ENCODE measurements at regions not wholly inside any gene's neighbourhood (a gene's known extent, or its start where the extent isn't known, plus 50 kb on each side); places are given as distances from the start of the nearest gene placed in this dataset.

DNA sequence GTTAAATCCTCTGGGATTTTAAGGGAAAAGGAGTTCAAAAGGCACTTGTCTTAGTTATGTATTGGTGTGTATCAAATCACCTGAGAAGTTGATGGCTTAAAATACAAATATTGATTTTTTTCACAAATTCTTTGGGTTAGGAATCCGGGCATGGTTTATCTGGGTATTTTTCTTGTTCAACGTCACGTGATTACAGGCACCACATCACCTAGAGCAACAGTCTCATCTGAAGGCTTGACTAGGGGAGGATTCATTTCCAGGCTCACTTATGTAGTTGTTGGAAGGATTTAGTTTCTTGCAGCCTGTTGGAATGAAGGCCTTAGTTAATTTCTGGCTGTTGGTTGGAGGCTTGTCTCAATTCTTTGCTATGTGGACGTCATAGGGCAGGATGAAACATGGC, 326.1 kb downstream of the STIM2 start:
- TF ChIP-seq GATA2 (IDR thresholded peaks at IDR 0.05; ENCODE audit: low read depth, low read length) (no peak), GATA3 (IDR thresholded peaks at IDR 0.05; ENCODE audit: low read depth, low read length) (no peak)

DNA sequence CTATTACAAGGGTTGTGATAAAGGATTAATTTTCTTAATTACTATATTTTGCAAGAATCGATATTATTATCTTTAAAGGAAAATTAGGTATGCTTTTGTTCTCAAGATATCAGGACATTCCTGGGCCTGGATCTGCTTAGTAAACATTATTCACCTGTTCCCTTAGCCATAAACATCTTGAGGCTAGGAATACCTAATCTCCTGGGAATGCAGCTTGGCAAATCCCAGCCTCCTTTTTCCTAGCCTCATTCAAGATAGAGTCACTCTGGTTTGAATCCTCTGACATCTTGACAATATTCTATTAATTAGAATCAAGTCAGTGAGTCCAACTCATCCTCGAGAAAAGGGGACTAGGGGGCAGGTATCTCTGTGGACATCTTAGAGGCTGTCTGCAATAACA, 327.1 kb downstream of the STIM2 start:
- TF ChIP-seq GATA2 (IDR thresholded peaks at IDR 0.05; ENCODE audit: low read depth, low read length) (no peak), GATA3 (IDR thresholded peaks at IDR 0.05; ENCODE audit: low read depth, low read length) (no peak)

DNA sequence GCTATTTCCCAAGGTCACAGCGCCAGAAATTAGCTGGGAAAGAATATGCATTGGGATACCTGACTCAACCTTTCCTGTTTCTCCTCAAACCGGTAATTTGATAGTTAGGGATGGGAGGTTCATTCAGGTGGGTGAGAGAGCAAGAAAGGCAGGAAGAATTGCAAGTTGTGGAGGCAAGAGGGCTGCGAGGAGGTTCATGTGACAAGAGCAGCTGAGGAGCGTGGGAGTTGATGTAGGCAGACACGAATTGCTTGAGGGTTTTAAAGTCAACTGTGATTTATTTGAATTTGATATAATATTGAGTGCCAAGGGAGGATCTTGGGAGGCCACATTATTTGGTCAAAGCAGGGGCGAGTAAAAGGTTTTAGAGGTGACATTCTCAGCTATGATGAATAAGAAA, 329.0 kb downstream of the STIM2 start:
- TF ChIP-seq GATA3 (IDR thresholded peaks at IDR 0.05; ENCODE audit: low read depth, low read length) (no peak), GATA2 (IDR thresholded peaks at IDR 0.05; ENCODE audit: low read depth, low read length) (no peak)

DNA sequence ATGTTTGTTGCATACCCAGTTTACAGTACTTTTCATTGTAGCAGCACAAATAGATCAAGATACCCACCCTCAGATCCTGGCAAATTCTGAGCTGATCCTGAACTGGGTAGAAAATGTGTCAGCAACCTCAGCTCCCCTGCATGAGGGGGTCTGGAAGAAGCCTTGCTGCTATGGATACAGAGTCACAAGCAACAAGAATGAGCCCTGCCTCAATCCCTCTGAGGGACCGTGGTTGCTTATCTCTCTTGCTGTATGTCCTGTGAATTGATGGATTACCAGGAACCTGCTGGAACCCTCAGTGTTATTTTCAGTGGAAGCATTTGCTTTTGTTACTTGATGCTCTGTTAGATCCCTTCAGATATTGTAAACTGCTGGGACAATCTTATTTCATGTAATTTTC, 331.0 kb downstream of the STIM2 start:
- TF ChIP-seq GATA3 (IDR thresholded peaks at IDR 0.05; ENCODE audit: low read depth, low read length): no peak
- no peak for TF ChIP-seq GATA2 (IDR thresholded peaks at IDR 0.05; ENCODE audit: low read depth, low read length)

DNA sequence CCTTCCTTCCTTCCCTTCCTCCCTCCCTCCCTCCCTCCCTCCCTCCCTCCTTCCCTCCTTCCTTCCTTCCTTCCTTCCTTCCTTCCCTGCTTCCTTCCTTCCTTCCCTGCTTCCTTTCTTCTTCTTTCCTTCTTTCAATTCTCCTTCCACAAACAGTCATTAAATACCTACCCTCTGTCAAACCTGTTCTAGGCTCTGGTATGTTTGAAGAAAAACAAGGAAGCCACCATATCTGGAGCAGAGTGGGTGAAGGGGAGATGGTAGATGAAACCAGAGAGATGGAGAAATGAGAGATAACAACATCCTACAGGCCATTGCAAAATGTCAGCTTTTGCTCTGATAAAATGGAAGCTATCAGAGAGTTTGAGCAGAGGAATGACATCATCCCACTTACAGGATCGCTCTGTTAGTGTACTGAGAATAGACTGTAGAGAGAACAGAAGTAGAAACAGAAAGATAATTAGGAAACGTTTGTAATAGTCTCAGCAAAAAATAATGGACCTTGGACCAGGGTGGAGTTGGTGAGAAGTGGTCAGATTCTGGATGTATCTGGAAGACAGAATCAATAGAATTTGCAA, 334.0 kb downstream of the STIM2 start:
- TF ChIP-seq GATA3 (IDR thresholded peaks at IDR 0.05; ENCODE audit: low read depth, low read length): no peak
- TF ChIP-seq GATA2 (IDR thresholded peaks at IDR 0.05; ENCODE audit: low read depth, low read length): no peak

DNA sequence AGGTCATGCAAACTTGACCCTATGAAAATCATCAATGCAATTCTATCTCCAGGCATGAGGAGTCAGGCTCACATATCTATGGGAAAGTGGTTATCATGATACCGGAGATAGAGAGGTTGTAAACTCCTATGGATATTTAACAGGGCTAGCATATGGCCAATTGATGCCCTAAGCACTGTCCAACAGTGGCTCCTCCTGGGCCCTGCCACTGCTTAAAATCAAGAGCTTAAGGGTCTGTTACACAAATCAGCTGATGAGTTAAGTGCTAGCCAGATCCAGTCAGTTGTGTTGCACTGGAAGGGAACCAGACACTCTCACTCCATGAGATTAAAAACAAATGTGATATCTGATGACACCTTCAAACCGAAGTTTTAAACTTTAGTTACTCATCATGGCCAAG, 337.6 kb downstream of the STIM2 start:
- TF ChIP-seq GATA3 (IDR thresholded peaks at IDR 0.05; ENCODE audit: low read depth, low read length) (no peak), GATA2 (IDR thresholded peaks at IDR 0.05; ENCODE audit: low read depth, low read length) (no peak)

DNA sequence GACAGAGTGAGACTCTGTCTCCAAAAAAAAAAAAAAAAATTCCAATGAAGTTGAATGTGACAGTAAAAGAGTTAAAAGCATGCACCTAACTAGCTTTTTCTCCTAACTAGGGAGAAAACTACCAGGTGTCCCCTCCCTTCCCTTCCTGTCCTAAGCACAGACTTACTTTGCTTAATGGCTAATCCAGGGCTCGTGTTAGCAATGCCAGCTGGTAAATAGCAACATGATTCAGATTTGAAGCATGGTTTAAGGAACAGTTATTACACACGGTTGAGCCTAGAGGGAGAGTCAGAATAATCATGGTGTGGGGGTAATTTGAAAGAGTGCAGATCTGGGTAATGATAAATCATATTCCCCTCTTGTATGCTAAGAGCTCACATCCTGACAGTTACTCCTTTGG, 338.3 kb downstream of the STIM2 start:
- TF ChIP-seq GATA3 (IDR thresholded peaks at IDR 0.05; ENCODE audit: low read depth, low read length) (no peak), GATA2 (IDR thresholded peaks at IDR 0.05; ENCODE audit: low read depth, low read length) (no peak)

DNA sequence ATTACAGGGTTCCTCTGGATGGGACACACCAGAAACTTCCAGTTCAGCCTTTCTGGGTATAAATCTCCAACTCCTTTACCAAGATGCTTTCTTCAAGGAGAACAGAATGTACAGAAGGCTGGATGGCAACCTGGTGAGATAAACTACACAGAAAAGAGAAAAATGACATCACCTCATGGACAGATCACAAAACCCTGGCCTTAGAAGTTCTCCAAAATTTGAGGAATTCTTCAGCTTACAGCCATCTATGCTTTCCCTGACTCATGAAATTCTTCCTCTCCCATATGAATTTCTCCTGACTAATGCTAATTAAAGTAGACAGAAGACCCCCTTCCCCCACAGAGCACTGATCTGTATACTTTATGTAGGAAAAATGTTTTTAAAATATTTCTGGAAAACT, 345.4 kb downstream of the STIM2 start:
- TF ChIP-seq GATA2 (IDR thresholded peaks at IDR 0.05; ENCODE audit: low read depth, low read length) (no peak), GATA3 (IDR thresholded peaks at IDR 0.05; ENCODE audit: low read depth, low read length) (no peak)

DNA sequence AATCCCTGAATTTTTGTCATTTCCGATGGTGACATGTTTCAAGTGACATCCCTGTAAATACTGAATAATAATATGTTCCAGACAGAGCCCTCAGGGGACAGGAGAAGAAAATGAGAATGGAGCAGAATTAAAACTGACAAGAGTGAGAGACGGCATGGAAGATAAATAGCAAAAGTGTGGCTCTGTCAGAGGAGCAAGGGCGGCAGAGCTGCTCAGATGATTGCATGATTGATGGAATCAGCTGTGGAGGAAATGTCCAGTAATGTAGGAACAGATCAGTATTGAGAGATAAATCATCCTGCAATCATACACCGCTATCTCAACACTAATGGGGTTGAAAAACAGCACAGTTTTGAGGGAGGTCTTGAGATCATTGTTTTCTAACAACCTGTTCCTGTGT, 350.3 kb downstream of the STIM2 start:
- TF ChIP-seq GATA2 (IDR thresholded peaks at IDR 0.05; ENCODE audit: low read depth, low read length): no peak
- no peak for TF ChIP-seq GATA3 (IDR thresholded peaks at IDR 0.05; ENCODE audit: low read depth, low read length)

DNA sequence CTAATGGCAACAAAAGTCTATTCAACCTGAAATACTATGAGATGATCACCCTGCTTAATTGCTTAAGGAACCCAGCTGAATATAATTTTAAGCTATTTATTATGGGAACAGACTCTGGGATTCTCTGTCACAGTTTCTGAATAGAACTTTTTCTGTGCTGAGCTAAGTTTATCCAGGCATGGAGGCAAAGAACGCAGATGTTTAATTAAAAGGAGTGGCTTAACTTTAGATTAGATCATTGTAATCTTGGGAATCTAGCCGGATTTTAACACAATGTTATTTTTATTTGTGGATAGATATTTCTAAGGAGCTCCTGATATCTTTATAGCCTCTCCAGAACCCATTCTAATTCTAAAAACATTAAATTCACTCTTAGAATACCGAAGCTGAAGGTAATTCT, 353.4 kb downstream of the STIM2 start:
- TF ChIP-seq GATA3 (IDR thresholded peaks at IDR 0.05; ENCODE audit: low read depth, low read length) (no peak), GATA2 (IDR thresholded peaks at IDR 0.05; ENCODE audit: low read depth, low read length) (no peak)

DNA sequence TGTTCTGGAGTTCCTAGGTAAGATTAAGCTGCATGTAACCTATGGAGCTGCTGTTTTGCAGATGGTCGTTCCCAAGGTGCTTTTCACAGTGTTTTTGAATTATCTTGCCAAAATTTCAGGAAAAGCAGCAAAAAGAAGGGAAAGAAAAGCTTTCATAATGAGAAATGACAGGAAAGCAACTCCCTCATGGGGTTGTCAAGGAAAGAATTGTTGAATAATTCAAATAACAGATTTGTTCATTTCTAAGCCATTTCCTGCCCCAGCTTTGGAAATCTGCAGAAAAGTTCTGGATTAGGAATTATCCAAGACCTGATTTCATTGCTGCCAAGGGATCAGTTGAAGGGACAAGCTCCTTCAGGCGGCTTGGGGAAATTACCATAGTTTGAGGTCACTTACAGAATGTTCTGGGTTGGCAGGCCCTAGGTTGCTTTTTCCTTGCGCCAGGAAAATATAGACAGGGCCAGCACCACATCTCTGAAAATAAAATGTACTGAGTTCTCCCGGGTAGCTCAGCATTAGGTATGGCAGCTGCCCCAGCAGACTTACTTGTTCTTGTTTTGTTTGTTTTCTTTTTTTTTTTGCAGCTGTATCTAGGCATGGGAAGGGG, 354.7 kb downstream of the STIM2 start:
- no peak for TF ChIP-seq GATA2 (IDR thresholded peaks at IDR 0.05; ENCODE audit: low read depth, low read length)
- no peak for TF ChIP-seq GATA3 (IDR thresholded peaks at IDR 0.05; ENCODE audit: low read depth, low read length)

DNA sequence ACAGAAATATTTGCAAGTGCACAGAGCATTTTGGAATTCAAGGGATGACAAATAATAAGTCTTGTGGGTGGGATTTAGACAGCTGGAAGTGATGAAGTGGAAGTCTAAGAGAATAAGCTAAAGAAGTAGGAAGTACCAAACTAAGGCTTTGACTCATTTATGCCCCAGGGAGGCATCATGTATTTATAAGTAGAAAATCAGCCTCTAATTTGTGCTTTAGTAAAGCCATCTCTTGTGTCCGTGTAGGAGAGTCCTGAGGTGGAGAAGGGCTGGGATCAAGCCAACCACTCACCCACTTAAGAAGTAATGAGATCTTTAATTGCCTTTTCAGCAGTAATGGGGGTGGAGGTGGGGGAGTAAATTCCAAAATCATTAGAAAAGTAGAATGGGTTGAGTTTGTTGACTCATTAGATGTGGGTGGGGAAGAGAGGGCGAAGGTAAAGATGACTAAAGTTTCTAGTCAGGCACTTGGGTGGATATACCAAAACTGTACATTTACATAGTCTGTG, 356.7 kb downstream of the STIM2 start:
- TF ChIP-seq GATA3 (IDR thresholded peaks at IDR 0.05; ENCODE audit: low read depth, low read length) (no peak), GATA2 (IDR thresholded peaks at IDR 0.05; ENCODE audit: low read depth, low read length) (no peak)

DNA sequence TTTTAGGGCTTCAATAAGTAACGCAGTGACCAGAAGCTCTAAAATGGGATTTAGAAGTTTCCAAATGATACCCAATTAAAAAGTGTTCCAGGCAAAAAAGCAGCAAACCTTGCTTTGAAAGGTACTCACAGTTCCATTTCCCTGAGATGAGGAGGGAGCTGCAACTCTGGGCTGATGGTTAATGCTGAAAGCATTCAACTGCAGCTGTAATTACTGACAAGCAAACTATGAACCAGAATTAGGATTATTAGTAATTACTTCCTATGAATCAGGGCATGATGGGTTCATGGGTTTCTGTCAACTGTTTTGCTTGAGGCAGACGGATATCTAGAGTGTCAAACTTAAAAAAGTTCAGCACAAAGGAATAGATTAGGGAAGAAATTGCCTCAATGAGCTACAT, 357.4 kb downstream of the STIM2 start:
- no peak for TF ChIP-seq GATA3 (IDR thresholded peaks at IDR 0.05; ENCODE audit: low read depth, low read length)
- no peak for TF ChIP-seq GATA2 (IDR thresholded peaks at IDR 0.05; ENCODE audit: low read depth, low read length)

DNA sequence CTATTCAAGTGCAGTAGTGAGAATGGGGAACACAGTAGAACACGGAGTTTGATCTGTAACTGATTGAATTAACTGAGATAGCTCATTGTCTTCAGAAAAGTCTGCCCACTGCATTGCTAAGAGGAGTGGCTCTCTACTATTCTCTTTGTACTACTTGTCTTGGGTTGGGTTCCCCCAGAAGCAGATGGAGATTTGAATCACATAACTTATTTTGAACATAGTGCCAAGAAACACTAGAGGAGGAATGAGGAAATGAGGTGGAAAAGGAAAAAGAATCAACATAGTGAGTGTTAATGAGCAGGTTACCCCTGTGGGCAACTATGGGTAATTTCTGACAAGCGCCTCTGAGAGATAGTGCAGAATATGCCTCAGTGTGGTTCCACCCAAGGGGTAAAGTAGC, 362.7 kb downstream of the STIM2 start:
- TF ChIP-seq GATA2 (IDR thresholded peaks at IDR 0.05; ENCODE audit: low read depth, low read length) (no peak), GATA3 (IDR thresholded peaks at IDR 0.05; ENCODE audit: low read depth, low read length) (no peak)

DNA sequence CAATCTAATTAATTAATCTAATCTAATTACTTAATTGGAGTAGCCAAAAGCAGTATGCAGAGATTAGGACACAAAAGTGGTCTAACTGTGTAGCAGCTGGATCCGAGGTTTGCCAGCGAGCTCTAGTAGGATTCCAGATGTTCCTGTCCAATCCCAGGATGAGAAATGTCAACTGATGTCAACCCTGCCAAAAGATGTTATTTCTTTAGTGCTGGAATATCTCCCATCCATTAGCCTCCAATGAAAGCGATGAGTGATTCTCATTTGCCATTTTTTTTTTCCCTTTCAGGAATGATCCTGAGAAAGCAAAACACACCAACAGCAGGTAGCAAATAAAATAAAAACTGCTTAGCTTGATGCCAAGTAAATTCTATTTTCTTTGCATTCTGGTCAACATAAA, 372.9 kb downstream of the STIM2 start:
- TF ChIP-seq GATA2 (IDR thresholded peaks at IDR 0.05; ENCODE audit: low read depth, low read length): no peak
- no peak for TF ChIP-seq GATA3 (IDR thresholded peaks at IDR 0.05; ENCODE audit: low read depth, low read length)

Measured in SH-SY5Y (cell line).